HepG2 (cell line): ENCODE measurements at regions not wholly inside any gene's neighbourhood (a gene's known extent, or its start where the extent isn't known, plus 50 kb on each side); places are given as distances from the start of the nearest gene placed in this dataset.
A peak's percentile ranks its signal among the peaks of the same experiment; 100 is the strongest.

Experiments
- ATAC-seq: fragments of 200-7000 bp; cut with Tn5 transposase; 3 replicates; pipeline ENCODE4 v1.9.1; 2020; ENCODE audit warnings: mild to moderate bottlenecking, moderate library complexity
- BruUV-seq: library from RNA; stranded (reverse); fragments of 400-500 nt; replicated peaks from 2 replicates; lab custom pipeline; 2021; lab: Mats Ljungman, UMichigan
- CTCF ChIA-PET: fragments of 300-600 bp; formaldehyde crosslinking; extraction: SDS; loops from one replicate; lab custom pipeline; 2021; ENCODE audit warnings: low total read pairs, inconsistent platforms, low intra/inter-chr PET ratio; lab: Yijun Ruan, JAX
- POLR2A ChIA-PET: fragments of 350-600 bp; sonication (Branson Sonifier 250); formaldehyde crosslinking; loops from one replicate; lab custom pipeline; 2020; ENCODE audit warnings: antibody characterized with exemption, inconsistent platforms; lab: Yijun Ruan, JAX
- DNase-seq: peaks from one replicate; pipeline ENCODE4 v3.0.0-alpha.2; 2015; ENCODE audit warnings: low spot score
- FAIRE-seq: peaks from 3 replicates; lab custom pipeline; 2011; peaks lifted over from hg19 to GRCh38; lab: Jason Lieb, UNC
- H2AFZ ChIP-seq: one replicate; pipeline ENCODE4 v1.6.1; 2011; ENCODE audit warnings: low read length, inconsistent platforms
- H3K27ac ChIP-seq: fragments of 300-600 bp; 3 replicates; pipeline ENCODE4 v1.8.0; 2011; ENCODE audit warnings: mixed run types, mild to moderate bottlenecking, mixed read lengths, low read length, inconsistent platforms; ENCODE audit not compliant: insufficient read depth; ENCODE audit errors: extremely low read length
- H3K27me3 ChIP-seq, 2 experiments: fragments of 200-600 bp in 1 of 2; 2 replicates in 1 of 2; 3 replicates in 1 of 2; pipeline versions ENCODE4 v1.6.0 to v1.8.0; 2011; ENCODE audit warnings: low read length in 2 of 2, mild to moderate bottlenecking in 2 of 2, moderate library complexity in 2 of 2, inconsistent platforms in 1 of 2; ENCODE audit not compliant: insufficient read depth in 2 of 2, control insufficient read depth in 1 of 2
- H3K36me3 ChIP-seq, 2 experiments: fragments of 200-600 bp in 1 of 2; replicated peaks in 1 of 2; 2 replicates in 1 of 2; 3 replicates in 1 of 2; pipeline versions ENCODE4 v1.5.1 to v1.8.0; 2011; ENCODE audit warnings: low read length in 2 of 2, inconsistent platforms in 1 of 2; ENCODE audit not compliant: insufficient read depth in 2 of 2, control insufficient read depth in 1 of 2
- H3K4me1 ChIP-seq: 2 replicates; pipeline ENCODE4 v1.5.1; 2012; ENCODE audit warnings: low read length, inconsistent platforms; ENCODE audit not compliant: insufficient read depth
- H3K4me2 ChIP-seq: 2 replicates; pipeline ENCODE4 v1.6.0; 2011; ENCODE audit warnings: low read depth, low read length, inconsistent platforms
- H3K4me3 ChIP-seq, 3 experiments: fragments of 200-600 bp in 1 of 3; sonication (generic), shearing (Covaris generic) in 1 of 3; replicated peaks in 1 of 3; 2 replicates each; pipeline ENCODE4 v1.5.1; 2011 to 2016; ENCODE audit warnings: low read length in 3 of 3, inconsistent platforms in 2 of 3, low read depth in 2 of 3, mild to moderate bottlenecking in 2 of 3, control low read depth in 1 of 3, mixed read lengths in 1 of 3; ENCODE audit not compliant: insufficient read depth in 1 of 3
- H3K79me2 ChIP-seq: one replicate; pipeline ENCODE4 v1.6.1; 2011; ENCODE audit warnings: low read length, inconsistent platforms; ENCODE audit not compliant: insufficient read depth
- H3K9ac ChIP-seq: 2 replicates; pipeline ENCODE4 v1.6.0; 2011; ENCODE audit warnings: mild to moderate bottlenecking, low read depth, low read length, inconsistent platforms; ENCODE audit not compliant: insufficient read depth
- H3K9me3 ChIP-seq: 2 replicates; pipeline ENCODE4 v1.5.1; 2012; ENCODE audit warnings: mild to moderate bottlenecking, low read length
- H4K20me1 ChIP-seq: 2 replicates; pipeline ENCODE4 v1.6.0; 2011; ENCODE audit warnings: inconsistent platforms, mild to moderate bottlenecking, low read length, moderate library complexity; ENCODE audit not compliant: insufficient read depth
- ARID3A ChIP-seq: IDR thresholded peaks from 2 replicates; pipeline ENCODE4 v1.6.1; 2012; ENCODE audit warnings: low read depth, low read length, improper control_type of control experiment
- CEBPB ChIP-seq: IDR thresholded peaks from 2 replicates; pipeline ENCODE4 v1.6.1; 2011; ENCODE audit warnings: low read depth, low read length, improper control_type of control experiment, borderline replicate concordance
- CEBPG ChIP-seq: IDR thresholded peaks from 2 replicates; pipeline ENCODE4 v1.6.1; 2016
- CTCF ChIP-seq: sonication (generic); formaldehyde crosslinking; IDR thresholded peaks from 2 replicates; pipeline ENCODE4 v1.5.0; 2020; ENCODE audit warnings: mild to moderate bottlenecking, missing genetic modification reagents, moderate library complexity
- HNF4A ChIP-seq: sonication (generic); formaldehyde crosslinking; IDR thresholded peaks from 2 replicates; pipeline ENCODE4 v1.4.0; 2020; ENCODE audit warnings: missing genetic modification reagents
- PRDM4 ChIP-seq: sonication (generic); formaldehyde crosslinking; IDR thresholded peaks from 2 replicates; pipeline ENCODE4 v1.9.0; 2021; ENCODE audit warnings: missing genetic modification reagents, borderline replicate concordance
- RAD21 ChIP-seq: fragments of 450-650 bp; formaldehyde crosslinking; IDR thresholded peaks from 2 replicates; pipeline ENCODE4 v1.5.0; 2020; ENCODE audit warnings: mild to moderate bottlenecking
- SMC3 ChIP-seq: IDR thresholded peaks from 2 replicates; pipeline ENCODE4 v1.6.1; 2011; ENCODE audit warnings: low read length, improper control_type of control experiment
- STAG1 ChIP-seq: sonication (generic); formaldehyde crosslinking; IDR thresholded peaks from 2 replicates; pipeline ENCODE4 v1.4.0; 2020; ENCODE audit warnings: missing genetic modification reagents
- in situ Hi-C: cut with HindIII; loops from 2 replicates; pipeline ENCODE4 v1.10.0; 2017; ENCODE audit warnings: low pct_unique_long_range_greater_than_20kb; ENCODE audit not compliant: extremely low pct_ligation_motif_present
- intact Hi-C: fragments of 100-400 bp; cut with micrococcal nuclease; formaldehyde crosslinking; loops from one replicate; pipeline ENCODE4 v1.10.0; 2022; ENCODE audit not compliant: unreplicated experiment

- no TSS peak for BruUV-seq
- no peaks in the 10 kb centered on the region for H3K36me3 ChIP-seq
- H4K20me1 ChIP-seq, result no peaks in the 10 kb centered on the region
- no peak overlapping the region for H3K4me3 ChIP-seq
- no peak overlapping the region for H3K27ac ChIP-seq
- in situ Hi-C loops (loop anchor here (10.0 kb wide), 1 partner anchor 445 kb away; no protein-coding TSS in a partner anchor), intact Hi-C loops (loop anchor here (1.0 kb wide), 2 partner anchors 447 to 511 kb away; no protein-coding TSS in a partner anchor)
- ATAC-seq (peak; percentile 99), DNase-seq (peak; percentile 53), FAIRE-seq (peak; percentile 67)
- H3K9ac ChIP-seq, result no peak overlapping the region
- H3K9me3 ChIP-seq, result no peaks in the 10 kb centered on the region
- ChIA-PET CTCF (interaction anchor here (1.7 kb wide), 1 partner anchor 447 kb away, joined by 17 read pairs; no protein-coding TSS in a partner anchor), POLR2A (no interaction called here)
- no peaks in the 10 kb centered on the region for H3K27me3 ChIP-seq
- no peaks in the 10 kb centered on the region for H3K4me1 ChIP-seq
- H2AFZ ChIP-seq, result no peak overlapping the region
- H3K4me2 ChIP-seq, result no peak overlapping the region
- no peaks in the 10 kb centered on the region for H3K79me2 ChIP-seq
- TF ChIP-seq RAD21 (CRISPR knock-in tag) (peak; percentile 84), HNF4A (no peak), STAG1 (CRISPR knock-in tag) (peak; percentile 94), CTCF (CRISPR knock-in tag) (peak; percentile 84), PRDM4 (CRISPR knock-in tag) (no peak), SMC3 (peak; percentile 91), CEBPB (peak; percentile 95), ARID3A (peak; percentile 63; the same call in 1 of the 2 replicates), CEBPG (CRISPR knock-in tag) (peak; percentile 94)
Observed at GRCh38 chr6:122869437-122870024, 80.5 kb downstream of the SMPDL3A start.
